Astrocyte (in vitro differentiated cells and primary cell): ENCODE measurements at regions not wholly inside any gene's neighbourhood (a gene's known extent, or its start where the extent isn't known, plus 50 kb on each side); places are given as distances from the start of the nearest gene placed in this dataset.

ENCODE experiments used
- DNase-seq: peaks from one replicate; pipeline ENCODE4 v3.0.0-alpha.2; 2010; ENCODE audit warnings: low read depth
- FAIRE-seq: peaks from 2 replicates; lab custom pipeline; 2011; peaks lifted over from hg19 to GRCh38; lab: Jason Lieb, UNC
- H2AFZ ChIP-seq: 2 replicates; pipeline ENCODE4 v1.6.0; 2012; ENCODE audit warnings: low read depth, low read length, inconsistent platforms
- H3K27ac ChIP-seq: 2 replicates; pipeline ENCODE4 v1.5.1; 2011; ENCODE audit warnings: low read depth, low read length, inconsistent platforms
- H3K27me3 ChIP-seq: 2 replicates; pipeline ENCODE4 v1.6.0; 2011; ENCODE audit warnings: low read length, inconsistent platforms; ENCODE audit not compliant: insufficient read depth
- H3K36me3 ChIP-seq: 2 replicates; pipeline ENCODE4 v1.5.1; 2011; ENCODE audit warnings: low read length, inconsistent platforms; ENCODE audit not compliant: insufficient read depth
- H3K4me1 ChIP-seq: 2 replicates; pipeline ENCODE4 v1.5.1; 2011; ENCODE audit warnings: low read length, inconsistent platforms; ENCODE audit not compliant: insufficient read depth
- H3K4me2 ChIP-seq: 2 replicates; pipeline ENCODE4 v1.6.0; 2012; ENCODE audit warnings: low read length, inconsistent platforms
- H3K4me3 ChIP-seq: 2 replicates; pipeline ENCODE4 v1.5.1; 2011; ENCODE audit warnings: low read depth, mild to moderate bottlenecking, low read length, inconsistent platforms; ENCODE audit not compliant: insufficient read depth
- H3K79me2 ChIP-seq: 2 replicates; pipeline ENCODE4 v1.6.0; 2012; ENCODE audit warnings: mild to moderate bottlenecking, low read length, inconsistent platforms; ENCODE audit not compliant: insufficient read depth
- H3K9ac ChIP-seq: 2 replicates; pipeline ENCODE4 v1.6.0; 2012; ENCODE audit warnings: mild to moderate bottlenecking, low read length, inconsistent platforms
- H3K9me3 ChIP-seq: 2 replicates; pipeline ENCODE4 v1.5.1; 2012; ENCODE audit warnings: low read depth, mild to moderate bottlenecking, low read length, inconsistent platforms; ENCODE audit not compliant: insufficient read depth
- H4K20me1 ChIP-seq: 2 replicates; pipeline ENCODE4 v1.6.0; 2012; ENCODE audit warnings: low read length, inconsistent platforms; ENCODE audit not compliant: insufficient read depth
- H3K27ac Mint-ChIP-seq: one replicate; pipeline ENCODE4 v1.8.0; 2021; ENCODE audit warnings: mild to moderate bottlenecking, mixed read lengths; ENCODE audit not compliant: unreplicated experiment
- H3K27me3 Mint-ChIP-seq: one replicate; pipeline ENCODE4 v1.8.0; 2021; ENCODE audit warnings: low read depth, mixed read lengths; ENCODE audit not compliant: unreplicated experiment
- H3K36me3 Mint-ChIP-seq: one replicate; pipeline ENCODE4 v1.8.0; 2021; ENCODE audit warnings: low read depth, mixed read lengths; ENCODE audit not compliant: unreplicated experiment
- H3K4me1 Mint-ChIP-seq: one replicate; pipeline ENCODE4 v1.8.0; 2021; ENCODE audit warnings: low read depth, mixed read lengths; ENCODE audit not compliant: unreplicated experiment
- H3K4me3 Mint-ChIP-seq: one replicate; pipeline ENCODE4 v1.8.0; 2021; ENCODE audit warnings: mild to moderate bottlenecking, moderate library complexity, mixed read lengths; ENCODE audit not compliant: unreplicated experiment
- H3K9me3 Mint-ChIP-seq: one replicate; pipeline ENCODE4 v1.8.0; 2021; ENCODE audit warnings: mild to moderate bottlenecking, mixed read lengths; ENCODE audit not compliant: unreplicated experiment
- EZH2 ChIP-seq: IDR thresholded peaks from 2 replicates; pipeline ENCODE4 v1.6.1; 2012; ENCODE audit warnings: mild to moderate bottlenecking, low read length, inconsistent platforms; ENCODE audit not compliant: insufficient read depth
- TF ChIP-seq, protein P1 (sequence below): IDR thresholded peaks from 2 replicates; pipeline ENCODE4 v1.5.1; 2011; ENCODE audit warnings: low read depth, mild to moderate bottlenecking, inconsistent platforms, low read length, moderate library complexity; ENCODE audit not compliant: insufficient read depth

DNA sequence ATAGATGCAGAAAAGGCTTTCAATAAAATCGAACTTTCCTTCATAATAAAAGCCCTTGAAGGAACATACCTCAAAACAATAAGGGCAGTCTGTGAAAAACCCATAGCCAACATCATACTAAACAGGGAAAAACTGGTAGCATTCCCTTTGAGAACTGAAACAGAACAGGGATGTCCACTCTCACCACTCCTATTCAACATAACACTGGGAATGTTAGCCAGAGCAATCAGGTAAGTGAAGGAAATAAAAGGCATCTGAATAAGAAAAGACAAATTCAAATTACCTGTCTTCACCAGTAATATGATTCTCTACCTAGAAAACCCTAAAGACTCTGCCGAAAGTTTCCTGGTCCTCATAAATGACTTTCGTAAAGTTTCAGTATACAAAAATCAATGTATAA is 861.0 kb upstream of the VRK2 start:
- no peak overlapping the region for H3K27ac ChIP-seq
- Mint-ChIP-seq H3K9me3 (no peaks in the 10 kb centered on the region), H3K36me3 (no peaks in the 10 kb centered on the region), H3K4me3 (no peak overlapping the region), H3K27ac (no peak overlapping the region), H3K4me1 (peaks cover 15% of the 10 kb centered on the region), H3K27me3 (no peaks in the 10 kb centered on the region)
- no peak overlapping the region for H3K9ac ChIP-seq
- H4K20me1 ChIP-seq, result no peaks in the 10 kb centered on the region
- H2AFZ ChIP-seq, result no peak overlapping the region
- H3K4me1 ChIP-seq, result no peaks in the 10 kb centered on the region
- no peaks in the 10 kb centered on the region for H3K36me3 ChIP-seq
- H3K9me3 ChIP-seq, result no peaks in the 10 kb centered on the region
- no peaks in the 10 kb centered on the region for H3K79me2 ChIP-seq
- FAIRE-seq (no peak), DNase-seq (no peak)
- TF ChIP-seq, protein P1, sequence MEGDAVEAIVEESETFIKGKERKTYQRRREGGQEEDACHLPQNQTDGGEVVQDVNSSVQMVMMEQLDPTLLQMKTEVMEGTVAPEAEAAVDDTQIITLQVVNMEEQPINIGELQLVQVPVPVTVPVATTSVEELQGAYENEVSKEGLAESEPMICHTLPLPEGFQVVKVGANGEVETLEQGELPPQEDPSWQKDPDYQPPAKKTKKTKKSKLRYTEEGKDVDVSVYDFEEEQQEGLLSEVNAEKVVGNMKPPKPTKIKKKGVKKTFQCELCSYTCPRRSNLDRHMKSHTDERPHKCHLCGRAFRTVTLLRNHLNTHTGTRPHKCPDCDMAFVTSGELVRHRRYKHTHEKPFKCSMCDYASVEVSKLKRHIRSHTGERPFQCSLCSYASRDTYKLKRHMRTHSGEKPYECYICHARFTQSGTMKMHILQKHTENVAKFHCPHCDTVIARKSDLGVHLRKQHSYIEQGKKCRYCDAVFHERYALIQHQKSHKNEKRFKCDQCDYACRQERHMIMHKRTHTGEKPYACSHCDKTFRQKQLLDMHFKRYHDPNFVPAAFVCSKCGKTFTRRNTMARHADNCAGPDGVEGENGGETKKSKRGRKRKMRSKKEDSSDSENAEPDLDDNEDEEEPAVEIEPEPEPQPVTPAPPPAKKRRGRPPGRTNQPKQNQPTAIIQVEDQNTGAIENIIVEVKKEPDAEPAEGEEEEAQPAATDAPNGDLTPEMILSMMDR, result no peak
- TF ChIP-seq EZH2, result no peak
- H3K4me3 ChIP-seq, result no peak overlapping the region
- H3K4me2 ChIP-seq, result no peak overlapping the region
- no peaks in the 10 kb centered on the region for H3K27me3 ChIP-seq

- FAIRE-seq, result no peak
- Mint-ChIP-seq H3K27me3 (no peaks in the 10 kb centered on the region), H3K4me3 (no peak overlapping the region), H3K4me1 (no peaks in the 10 kb centered on the region), H3K9me3 (no peaks in the 10 kb centered on the region), H3K36me3 (no peaks in the 10 kb centered on the region), H3K27ac (no peak overlapping the region)
- no peaks in the 10 kb centered on the region for H3K4me1 ChIP-seq
- no peaks in the 10 kb centered on the region for H3K79me2 ChIP-seq
- H3K27me3 ChIP-seq, result no peaks in the 10 kb centered on the region
- H3K9ac ChIP-seq, result no peak overlapping the region
- H3K36me3 ChIP-seq, result no peaks in the 10 kb centered on the region
- H3K4me3 ChIP-seq, result no peak overlapping the region
- no peaks in the 10 kb centered on the region for H4K20me1 ChIP-seq
- no peak overlapping the region for H2AFZ ChIP-seq
- H3K27ac ChIP-seq, result no peak overlapping the region
- no peak overlapping the region for H3K4me2 ChIP-seq
- TF ChIP-seq, protein P1, result no peak
- TF ChIP-seq EZH2, result no peak
- DNase-seq, result no peak
- H3K9me3 ChIP-seq, result no peaks in the 10 kb centered on the region
Observed at GRCh38 chr2:57190007-57190406, 856.6 kb upstream of the VRK2 start.

DNA sequence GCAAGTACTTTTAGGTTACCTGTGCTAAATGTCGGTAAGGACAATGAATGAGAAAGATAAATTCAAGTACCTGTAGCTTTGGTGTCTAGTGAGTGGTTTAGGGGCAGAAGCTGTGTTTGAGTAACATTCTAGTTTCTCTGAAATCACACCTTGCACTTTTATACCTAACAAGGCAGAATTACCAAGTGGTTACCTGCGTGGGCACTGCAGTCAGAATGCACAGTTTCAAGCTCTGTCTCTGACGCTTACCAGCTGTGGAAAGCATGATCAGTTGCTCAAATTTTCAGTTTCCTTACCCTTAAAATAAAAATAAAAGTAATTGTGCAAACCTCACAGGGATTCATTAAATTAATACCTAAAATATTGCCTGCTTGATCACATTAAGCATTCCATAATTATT is 846.9 kb upstream of the VRK2 start:
- Histone ChIP-seq H3K9ac (no peak overlapping the region), H3K4me1 (no peaks in the 10 kb centered on the region), H2AFZ (no peak overlapping the region), H3K4me3 (no peak overlapping the region), H4K20me1 (no peaks in the 10 kb centered on the region), H3K36me3 (no peaks in the 10 kb centered on the region), H3K4me2 (no peak overlapping the region), H3K9me3 (no peaks in the 10 kb centered on the region), H3K27ac (no peak overlapping the region), H3K79me2 (no peaks in the 10 kb centered on the region), H3K27me3 (no peaks in the 10 kb centered on the region)
- DNase-seq (no peak), FAIRE-seq (no peak)
- Mint-ChIP-seq H3K27ac (no peak overlapping the region), H3K4me3 (no peak overlapping the region), H3K27me3 (no peaks in the 10 kb centered on the region), H3K36me3 (no peaks in the 10 kb centered on the region), H3K4me1 (no peaks in the 10 kb centered on the region), H3K9me3 (no peaks in the 10 kb centered on the region)
- TF ChIP-seq, protein P1, result no peak
- TF ChIP-seq EZH2, result no peak
